SK-MEL-5 (cell line): ENCODE measurements at regions not wholly inside any gene's neighbourhood (a gene's known extent, or its start where the extent isn't known, plus 50 kb on each side); places are given as distances from the start of the nearest gene placed in this dataset.

Source experiments
- DNase-seq: peaks from one replicate; pipeline ENCODE4 v3.0.0-alpha.2; 2016; ENCODE audit warnings: low read depth, low spot score
- in situ Hi-C: cut with HindIII; loops from 2 replicates; pipeline ENCODE4 v1.10.0; 2016; ENCODE audit warnings: low sequenced_read_pairs, high pct_unique_total_duplicates, low pct_unique_long_range_greater_than_20kb

GRCh38 chr12:74941670-74942069 is 268.0 kb downstream of the KCNC2 start:
- in situ Hi-C loops = no loop called here
- DNase-seq = no peak

DNA sequence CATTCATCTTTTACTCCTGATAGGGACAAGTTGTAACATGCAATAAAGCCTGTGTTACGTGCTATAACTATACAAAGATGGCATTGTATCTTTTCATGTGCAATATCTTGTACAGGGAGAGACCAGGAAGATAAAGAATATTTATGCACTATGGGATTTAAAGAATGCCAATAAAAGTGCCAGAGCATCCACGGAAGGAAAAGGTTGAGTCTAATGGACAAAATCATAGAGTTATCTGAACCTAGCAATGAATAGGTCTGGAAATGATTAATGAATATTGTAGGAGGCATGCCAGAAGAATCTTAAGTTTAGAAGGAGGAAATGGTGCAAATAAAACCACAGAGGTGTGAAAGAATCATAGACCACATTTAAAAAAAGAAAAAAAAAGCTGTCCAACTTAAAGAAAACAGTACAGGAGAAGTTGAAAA is 263.9 kb downstream of the KCNC2 start:
- in situ Hi-C loops = no loop called here
- peak; percentile 29 for DNase-seq

GRCh38 chr12:74953697-74954096 is 255.9 kb downstream of the KCNC2 start:
- DNase-seq = no peak
- in situ Hi-C loops = no loop called here

- DNase-seq = no peak
- in situ Hi-C loops = no loop called here
Measured at GRCh38 chr12:74957231-74957630, 252.4 kb downstream of the KCNC2 start.

- in situ Hi-C loops = no loop called here
- DNase-seq = no peak
Measured at GRCh38 chr12:74957634-74958033, 252.0 kb downstream of the KCNC2 start.

DNA sequence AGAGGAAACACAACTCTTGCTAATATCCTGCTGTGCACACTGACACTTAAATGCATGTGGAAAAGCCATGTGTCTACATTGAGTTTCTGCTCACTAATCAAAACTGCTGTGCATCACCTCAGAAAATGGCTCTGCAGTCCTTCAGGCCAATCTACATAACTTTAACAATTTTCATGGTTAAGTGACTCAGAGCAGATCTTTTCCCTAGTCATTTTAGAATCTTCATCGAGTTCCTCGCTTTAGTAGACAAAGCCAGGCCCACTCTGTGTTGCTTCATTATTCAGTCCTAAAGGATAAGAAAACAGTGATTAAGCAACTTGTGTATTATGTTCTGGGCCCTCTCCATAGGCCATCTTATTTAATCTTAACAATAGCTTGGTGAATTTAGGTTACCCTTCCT is 250.0 kb downstream of the KCNC2 start:
- in situ Hi-C loops = no loop called here
- DNase-seq = no peak

DNA sequence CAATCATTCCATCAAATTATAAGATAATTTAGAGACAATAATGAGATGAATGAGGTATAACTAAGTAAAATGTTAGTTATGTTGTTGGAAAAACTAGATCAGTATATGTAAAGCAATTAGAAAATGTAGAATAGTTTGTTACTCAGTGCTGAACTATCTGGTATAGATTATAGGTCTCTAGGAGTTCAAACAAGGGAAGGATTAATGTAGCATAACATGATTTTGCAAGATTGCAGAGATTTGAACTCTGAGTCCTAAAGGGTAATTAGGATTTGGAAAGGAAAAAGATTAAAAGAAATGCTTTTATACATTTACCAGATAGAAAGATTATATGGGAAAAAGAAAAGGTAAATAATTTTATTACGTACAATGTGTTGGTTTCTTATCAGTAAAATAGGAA is 246.3 kb downstream of the KCNC2 start:
- DNase-seq = no peak
- in situ Hi-C loops = no loop called here

- no peak for DNase-seq
- in situ Hi-C loops = no loop called here
Measured at GRCh38 chr12:74963867-74964331, 245.7 kb downstream of the KCNC2 start.

- in situ Hi-C loops = no loop called here
- no peak for DNase-seq
Measured at GRCh38 chr12:74964390-74964789, 245.2 kb downstream of the KCNC2 start.

GRCh38 chr12:74971201-74971600 is 238.4 kb downstream of the KCNC2 start:
- DNase-seq = no peak
- in situ Hi-C loops = no loop called here

- DNase-seq = no peak
- in situ Hi-C loops = no loop called here
Measured at GRCh38 chr12:74977832-74978481, 231.7 kb downstream of the KCNC2 start.

DNA sequence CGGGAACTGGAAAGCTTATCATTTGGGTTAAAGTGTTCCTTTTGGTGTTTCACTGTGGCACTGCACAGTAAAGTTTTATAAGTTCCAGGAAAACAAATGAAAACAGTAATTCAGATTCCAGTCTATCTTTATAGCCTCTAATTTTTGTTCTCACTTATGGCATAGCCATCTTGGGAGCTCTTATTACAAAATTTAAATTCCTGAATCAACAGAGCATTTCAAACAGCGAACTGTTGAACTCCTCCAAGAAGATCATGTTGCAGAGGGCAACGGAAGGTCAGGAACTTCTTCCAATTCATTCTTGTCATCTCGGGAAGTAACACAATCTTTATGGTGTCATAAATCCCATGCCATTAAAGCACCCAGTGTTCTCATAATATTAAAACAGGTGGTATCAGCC is 229.1 kb downstream of the KCNC2 start:
- peak; percentile 10 for DNase-seq
- in situ Hi-C loops = no loop called here

DNA sequence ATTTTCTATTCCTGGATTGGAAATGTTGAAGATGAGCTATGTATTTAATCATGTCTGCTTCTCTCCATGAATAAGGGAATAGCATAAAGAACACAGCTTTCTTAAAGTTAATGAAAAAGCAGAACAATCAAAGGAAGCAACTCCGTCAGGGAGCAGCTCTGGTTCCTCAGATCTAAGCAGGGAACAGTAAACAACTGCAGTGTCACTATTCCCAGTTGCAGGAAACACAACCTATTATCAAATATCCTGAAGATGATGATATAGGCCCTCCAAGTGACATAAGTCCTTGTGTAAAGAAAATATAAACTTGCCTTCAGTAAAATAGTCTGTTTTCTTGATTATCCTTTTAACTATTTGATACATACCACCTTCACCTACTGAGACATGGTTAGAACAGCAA is 228.1 kb downstream of the KCNC2 start:
- DNase-seq = no peak
- in situ Hi-C loops = no loop called here

DNA sequence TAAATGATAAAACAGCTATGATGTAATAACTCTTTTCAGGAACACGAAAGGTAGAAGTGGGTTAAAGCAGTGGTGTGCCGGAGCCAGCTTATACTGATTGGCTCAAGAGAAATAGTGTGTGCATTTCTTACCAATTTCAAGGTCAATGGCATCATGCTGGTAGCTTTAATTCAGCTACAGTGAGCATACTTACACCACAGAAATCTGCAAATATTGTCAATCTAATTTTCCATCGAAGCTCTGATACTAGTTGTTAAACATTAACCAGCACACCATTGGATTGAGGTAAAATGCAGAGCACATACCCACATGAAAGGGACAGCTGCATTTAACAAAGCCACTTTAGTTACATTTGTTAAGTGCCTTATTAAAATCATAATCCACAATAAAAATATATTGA is 225.7 kb downstream of the KCNC2 start:
- in situ Hi-C loops = no loop called here
- DNase-seq = no peak

DNA sequence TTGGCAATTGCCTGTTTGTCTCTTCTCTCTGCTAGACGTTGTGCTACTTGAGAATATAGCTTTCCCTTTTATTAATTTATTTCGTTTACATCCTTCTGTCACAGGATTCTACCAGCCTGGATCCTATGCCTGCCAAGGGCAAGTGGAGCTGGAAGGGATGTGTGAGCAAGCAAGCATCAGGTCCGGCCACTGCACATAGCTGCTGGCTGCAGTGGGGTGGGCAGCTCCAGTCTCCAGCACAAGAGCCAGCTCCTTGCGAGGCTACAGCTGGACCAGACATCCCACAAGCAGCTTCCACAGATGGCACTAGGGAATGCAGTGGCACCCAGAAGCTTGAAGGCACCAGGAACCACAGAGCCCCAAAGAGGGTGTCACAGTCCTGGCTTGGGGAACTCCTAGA is 225.0 kb downstream of the KCNC2 start:
- DNase-seq = no peak
- in situ Hi-C loops = no loop called here

DNA sequence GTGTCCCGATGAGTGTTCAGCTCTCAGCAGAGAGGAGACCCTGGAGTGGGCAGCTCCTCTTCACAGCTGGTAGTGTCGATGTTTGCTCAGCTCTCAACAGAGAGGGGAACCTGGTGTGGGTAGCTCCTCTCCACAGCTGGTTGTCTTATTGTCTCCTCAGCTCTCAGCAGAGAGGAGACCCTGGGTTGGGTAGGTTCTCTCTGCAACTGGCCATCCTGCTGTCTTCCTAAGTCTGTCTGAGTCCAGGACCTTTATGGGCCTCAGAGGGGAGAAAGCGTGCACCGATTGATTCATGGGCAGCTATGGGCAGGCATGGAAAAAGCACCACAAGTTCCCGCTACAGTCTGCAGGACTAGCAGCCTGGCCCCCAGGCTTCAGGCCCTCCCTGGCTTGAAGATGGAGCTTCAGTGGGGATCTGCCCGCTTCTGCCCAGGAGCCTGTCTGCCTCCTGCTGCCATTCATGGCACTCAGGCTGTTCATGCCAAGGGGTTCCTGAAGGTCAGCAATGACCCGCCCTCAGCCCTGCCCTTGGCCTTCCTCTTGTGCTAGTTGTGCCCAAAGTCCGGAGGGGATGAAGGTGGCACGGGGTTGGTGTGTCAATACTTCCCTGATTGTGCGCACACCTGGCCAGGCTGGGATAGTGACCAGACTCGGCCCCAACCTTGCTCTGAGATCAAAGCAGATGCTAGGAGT is 224.2 kb downstream of the KCNC2 start:
- in situ Hi-C loops = no loop called here

DNA sequence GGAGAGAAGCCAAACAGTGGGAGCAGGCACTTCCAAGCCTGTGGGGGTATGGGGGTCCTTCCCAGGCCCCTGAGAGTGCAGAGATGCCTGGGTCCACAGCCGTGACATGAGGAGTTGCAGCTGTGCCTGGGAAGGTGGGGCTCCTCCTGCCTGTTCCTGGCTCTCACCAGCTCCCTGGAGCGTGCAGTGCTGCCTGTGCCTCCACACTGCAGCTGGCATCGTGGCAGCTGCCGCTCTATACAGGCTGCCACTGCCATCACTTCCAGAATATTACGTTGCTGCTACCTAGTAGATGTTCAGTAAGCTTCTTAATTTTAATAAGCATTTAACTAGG is 223.7 kb downstream of the KCNC2 start:
- DNase-seq = no peak
- in situ Hi-C loops = no loop called here

More for the DNA sequence above, 224.2 kb downstream of the KCNC2 start:
- no peak for DNase-seq

DNA sequence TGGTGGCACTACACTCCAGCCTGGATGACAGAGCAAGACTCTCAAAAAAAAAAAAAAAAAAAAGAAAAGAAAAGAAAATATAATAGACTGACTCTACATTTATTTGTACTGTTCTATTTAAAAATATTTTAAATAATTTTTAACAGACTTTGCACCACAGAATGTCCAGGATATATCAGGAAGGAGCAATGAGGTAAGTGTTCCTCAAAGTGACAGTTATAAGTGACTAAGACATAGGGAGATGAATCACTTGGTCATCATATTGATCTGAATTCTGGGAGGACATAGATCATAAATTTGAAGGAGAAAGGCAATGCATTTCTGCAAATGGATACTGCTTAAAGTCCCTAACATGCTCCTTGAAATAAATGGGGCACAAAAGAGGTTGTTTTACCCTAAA is 221.5 kb downstream of the KCNC2 start:
- no peak for DNase-seq
- in situ Hi-C loops = no loop called here
